ENCODE measurements at regions not wholly inside any gene's neighbourhood (a gene's known extent, or its start where the extent isn't known, plus 50 kb on each side); places are given as distances from the start of the nearest gene placed in this dataset.
A peak's percentile ranks its signal among the peaks of the same experiment; 100 is the strongest.

- ATAC-seq (replicated peaks in 1 of 2), result no peak
- DNase-seq, result no peak
- Mint-ChIP-seq H3K9me3 (peaks cover 3 to 5% of the 10 kb centered on the region in 2 donors), H3K27me3 (ENCODE audit: low read depth) (peaks cover 7% of the 10 kb centered on the region), H3K27ac (no peak overlapping the region), H3K36me3 (ENCODE audit: insufficient read depth in 2 of 2) (peaks cover 0 to 2% of the 10 kb centered on the region in 2 donors), H3K4me3 (no peak overlapping the region), H3K4me1 (ENCODE audit: low read depth) (no peaks in the 10 kb centered on the region)
These were observed 140.3 kb upstream of the FER start for GRCh38 chr5:108607421-108607820.

GRCh38 chr5:108606185-108606584 lies 141.5 kb upstream of the FER start:
- Mint-ChIP-seq H3K4me3 (no peak overlapping the region), H3K27me3 (ENCODE audit: low read depth) (peaks cover 7% of the 10 kb centered on the region), H3K27ac (no peak overlapping the region), H3K9me3 (peaks cover 2 to 3% of the 10 kb centered on the region in 2 donors), H3K4me1 (ENCODE audit: low read depth) (no peaks in the 10 kb centered on the region), H3K36me3 (ENCODE audit: insufficient read depth in 2 of 2) (no peaks in the 10 kb centered on the region)
- no peak for ATAC-seq (replicated peaks in 1 of 2)
- DNase-seq, result no peak

- ATAC-seq (replicated peaks in 1 of 2) (no peak), DNase-seq (no peak)
- Mint-ChIP-seq H3K4me3 (no peak overlapping the region), H3K27me3 (ENCODE audit: low read depth) (peaks cover 14% of the 10 kb centered on the region), H3K36me3 (ENCODE audit: insufficient read depth in 2 of 2) (no peaks in the 10 kb centered on the region), H3K4me1 (ENCODE audit: low read depth) (no peaks in the 10 kb centered on the region), H3K9me3 (peaks cover 0 to 3% of the 10 kb centered on the region in 2 donors), H3K27ac (peak overlapping the region; percentile 26)
These were observed 144.9 kb upstream of the FER start for GRCh38 chr5:108602830-108603229.

GRCh38 chr5:108590799-108591198 lies 156.9 kb upstream of the FER start:
- Mint-ChIP-seq H3K9me3 (peaks cover 0 to 1% of the 10 kb centered on the region in 2 donors), H3K27ac (no peak overlapping the region), H3K36me3 (ENCODE audit: insufficient read depth in 2 of 2) (no peaks in the 10 kb centered on the region), H3K27me3 (ENCODE audit: low read depth) (peaks cover 23% of the 10 kb centered on the region), H3K4me3 (no peak overlapping the region), H3K4me1 (ENCODE audit: low read depth) (no peaks in the 10 kb centered on the region)
- DNase-seq (no peak), ATAC-seq (replicated peaks in 1 of 2) (no peak)

- H3K4me1 Mint-ChIP-seq (ENCODE audit: low read depth), result no peaks in the 10 kb centered on the region
- no peak overlapping the region for H3K4me3 Mint-ChIP-seq
- ATAC-seq (replicated peaks in 1 of 2) (no peak), DNase-seq (no peak)
- H3K27me3 Mint-ChIP-seq (ENCODE audit: low read depth), result peaks cover 25% of the 10 kb centered on the region
- H3K27ac Mint-ChIP-seq, result no peak overlapping the region
- peaks cover 0 to 1% of the 10 kb centered on the region in 2 donors for H3K9me3 Mint-ChIP-seq
- no peaks in the 10 kb centered on the region for H3K36me3 Mint-ChIP-seq (ENCODE audit: insufficient read depth in 2 of 2)
These were observed 159.4 kb upstream of the FER start for GRCh38 chr5:108588323-108588722.

GRCh38 chr5:108587821-108588220 lies 159.9 kb upstream of the FER start:
- DNase-seq (no peak), ATAC-seq (replicated peaks in 1 of 2) (no peak)
- Mint-ChIP-seq H3K36me3 (ENCODE audit: insufficient read depth in 2 of 2) (no peaks in the 10 kb centered on the region), H3K4me3 (no peak overlapping the region), H3K27me3 (ENCODE audit: low read depth) (peaks cover 22% of the 10 kb centered on the region), H3K4me1 (ENCODE audit: low read depth) (no peaks in the 10 kb centered on the region), H3K27ac (no peak overlapping the region), H3K9me3 (no peaks in the 10 kb centered on the region)

- no peak overlapping the region for H3K27ac Mint-ChIP-seq
- H3K9me3 Mint-ChIP-seq, result peaks cover 0 to 2% of the 10 kb centered on the region in 2 donors
- H3K36me3 Mint-ChIP-seq (ENCODE audit: insufficient read depth in 2 of 2), result no peaks in the 10 kb centered on the region
- no peaks in the 10 kb centered on the region for H3K4me1 Mint-ChIP-seq (ENCODE audit: low read depth)
- ATAC-seq (replicated peaks in 1 of 2) (no peak), DNase-seq (no peak)
- no peak overlapping the region for H3K4me3 Mint-ChIP-seq
- H3K27me3 Mint-ChIP-seq (ENCODE audit: low read depth), result peaks cover 12% of the 10 kb centered on the region
These were observed 166.7 kb upstream of the FER start for GRCh38 chr5:108581026-108581425.

- Mint-ChIP-seq H3K4me3 (no peak overlapping the region), H3K27ac (no peak overlapping the region), H3K9me3 (peaks cover 0 to 6% of the 10 kb centered on the region in 2 donors), H3K27me3 (ENCODE audit: low read depth) (peaks cover 7% of the 10 kb centered on the region), H3K4me1 (ENCODE audit: low read depth) (no peaks in the 10 kb centered on the region), H3K36me3 (ENCODE audit: insufficient read depth in 2 of 2) (peaks cover 0 to under 1% of the 10 kb centered on the region in 2 donors)
- DNase-seq, result no peak
- ATAC-seq (replicated peaks in 1 of 2), result no peak
These were observed 168.5 kb upstream of the FER start for GRCh38 chr5:108579236-108579635.

- no peaks in the 10 kb centered on the region for H3K4me1 Mint-ChIP-seq (ENCODE audit: low read depth)
- H3K27me3 Mint-ChIP-seq (ENCODE audit: low read depth), result peaks cover 7% of the 10 kb centered on the region
- peaks cover 0 to 8% of the 10 kb centered on the region in 2 donors for H3K9me3 Mint-ChIP-seq
- no peak overlapping the region for H3K4me3 Mint-ChIP-seq
- H3K27ac Mint-ChIP-seq, result no peak overlapping the region
- no peak for DNase-seq
- peaks cover 0 to 2% of the 10 kb centered on the region in 2 donors for H3K36me3 Mint-ChIP-seq (ENCODE audit: insufficient read depth in 2 of 2)
- ATAC-seq (replicated peaks in 1 of 2), result no peak
These were observed 168.9 kb upstream of the FER start for GRCh38 chr5:108578791-108579190.

- ATAC-seq (replicated peaks in 1 of 2), result no peak
- DNase-seq, result no peak
- Mint-ChIP-seq H3K4me1 (ENCODE audit: low read depth) (no peaks in the 10 kb centered on the region), H3K27me3 (ENCODE audit: low read depth) (peaks cover 8% of the 10 kb centered on the region), H3K9me3 (no peaks in the 10 kb centered on the region), H3K27ac (no peak overlapping the region), H3K36me3 (ENCODE audit: insufficient read depth in 2 of 2) (peaks cover 0 to under 1% of the 10 kb centered on the region in 2 donors), H3K4me3 (no peak overlapping the region)
These were observed 180.3 kb upstream of the FER start for GRCh38 chr5:108567429-108567828.

GRCh38 chr5:108564441-108564840 lies 182.5 kb upstream of the FBXL17 start:
- peaks cover 7% of the 10 kb centered on the region for H3K27me3 Mint-ChIP-seq (ENCODE audit: low read depth)
- no peak overlapping the region for H3K27ac Mint-ChIP-seq
- H3K9me3 Mint-ChIP-seq, result no peaks in the 10 kb centered on the region
- no peak overlapping the region for H3K4me3 Mint-ChIP-seq
- no peaks in the 10 kb centered on the region for H3K4me1 Mint-ChIP-seq (ENCODE audit: low read depth)
- ATAC-seq (replicated peaks in 1 of 2) (no peak), DNase-seq (no peak)
- H3K36me3 Mint-ChIP-seq (ENCODE audit: insufficient read depth in 2 of 2), result no peaks in the 10 kb centered on the region

GRCh38 chr5:108562205-108562454 lies 180.2 kb upstream of the FBXL17 start:
- H3K4me1 Mint-ChIP-seq (ENCODE audit: low read depth), result no peaks in the 10 kb centered on the region
- ATAC-seq (replicated peaks in 1 of 2) (no peak), DNase-seq (no peak)
- H3K36me3 Mint-ChIP-seq (ENCODE audit: insufficient read depth in 2 of 2), result no peaks in the 10 kb centered on the region
- H3K9me3 Mint-ChIP-seq, result no peaks in the 10 kb centered on the region
- no peak overlapping the region for H3K4me3 Mint-ChIP-seq
- peaks cover 7% of the 10 kb centered on the region for H3K27me3 Mint-ChIP-seq (ENCODE audit: low read depth)
- no peak overlapping the region for H3K27ac Mint-ChIP-seq

GRCh38 chr5:108561416-108562204 lies 179.7 kb upstream of the FBXL17 start:
- no peaks in the 10 kb centered on the region for H3K9me3 Mint-ChIP-seq
- H3K4me3 Mint-ChIP-seq, result no peak overlapping the region
- no peaks in the 10 kb centered on the region for H3K4me1 Mint-ChIP-seq (ENCODE audit: low read depth)
- no peak overlapping the region for H3K27ac Mint-ChIP-seq
- no peaks in the 10 kb centered on the region for H3K36me3 Mint-ChIP-seq (ENCODE audit: insufficient read depth in 2 of 2)
- DNase-seq (no peak), ATAC-seq (replicated peaks in 1 of 2) (no peak)
- peaks cover 7% of the 10 kb centered on the region for H3K27me3 Mint-ChIP-seq (ENCODE audit: low read depth)

- DNase-seq (no peak), ATAC-seq (replicated peaks in 1 of 2) (no peak)
- no peaks in the 10 kb centered on the region for H3K4me1 Mint-ChIP-seq (ENCODE audit: low read depth)
- H3K9me3 Mint-ChIP-seq, result no peaks in the 10 kb centered on the region
- H3K27ac Mint-ChIP-seq, result no peak overlapping the region
- no peak overlapping the region for H3K4me3 Mint-ChIP-seq
- H3K36me3 Mint-ChIP-seq (ENCODE audit: insufficient read depth in 2 of 2), result no peaks in the 10 kb centered on the region
- H3K27me3 Mint-ChIP-seq (ENCODE audit: low read depth), result peaks cover 7% of the 10 kb centered on the region
These were observed 178.7 kb upstream of the FBXL17 start for GRCh38 chr5:108560581-108560980.
